ENCODE measurements at regions not wholly inside any gene's neighbourhood (a gene's known extent, or its start where the extent isn't known, plus 50 kb on each side); places are given as distances from the start of the nearest gene placed in this dataset.

GRCh38 chr11:70761094-70761907, 363.0 kb downstream of the CTTN start:
- no peak for TF ChIP-seq CTCF (IDR thresholded peaks at IDR 0.05; ENCODE audit: insufficient read depth, low read depth, low read length)
- no peak for TF ChIP-seq EZH2 (IDR thresholded peaks at IDR 0.05; ENCODE audit: insufficient read depth, low read length)
